ENCODE measurements at regions not wholly inside any gene's neighbourhood (a gene's known extent, or its start where the extent isn't known, plus 50 kb on each side); places are given as distances from the start of the nearest gene placed in this dataset.

DNA sequence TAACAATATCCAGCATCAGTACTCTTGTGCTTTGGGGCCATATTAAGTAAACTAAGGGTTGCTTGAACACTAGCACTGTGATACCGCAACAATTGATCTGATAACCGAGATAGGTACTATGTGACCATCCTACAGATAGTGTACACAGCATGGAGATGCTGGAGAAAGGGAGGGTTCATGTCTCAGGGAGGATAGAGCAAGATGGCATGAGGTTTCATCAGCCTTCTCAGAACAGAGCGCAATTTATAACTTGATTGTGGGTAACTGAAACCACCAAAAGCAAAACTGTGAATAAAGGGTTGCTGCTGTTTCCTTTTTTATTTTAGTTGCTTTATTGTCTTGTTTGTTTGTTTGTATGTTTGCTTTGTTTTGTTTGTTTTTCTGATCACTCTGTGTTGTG lies 1449.7 kb downstream of the PCDH7 start:
- H3K4me3 Mint-ChIP-seq: no peak overlapping the region
- H3K36me3 Mint-ChIP-seq: no peaks in the 10 kb centered on the region
- no peaks in the 10 kb centered on the region for H3K27me3 Mint-ChIP-seq
- H3K4me1 Mint-ChIP-seq: no peaks in the 10 kb centered on the region
- H3K9me3 Mint-ChIP-seq: peaks cover 2% of the 10 kb centered on the region
- DNase-seq: no peak
- no peak overlapping the region for H3K27ac Mint-ChIP-seq

- H3K27ac Mint-ChIP-seq: no peak overlapping the region
- no peaks in the 10 kb centered on the region for H3K4me1 Mint-ChIP-seq
- no peak for DNase-seq
- H3K27me3 Mint-ChIP-seq: no peaks in the 10 kb centered on the region
- H3K4me3 Mint-ChIP-seq: no peak overlapping the region
- H3K36me3 Mint-ChIP-seq: no peaks in the 10 kb centered on the region
- peaks cover 6% of the 10 kb centered on the region for H3K9me3 Mint-ChIP-seq
Measured at GRCh38 chr4:32172086-32172485, 1451.9 kb downstream of the PCDH7 start.

DNA sequence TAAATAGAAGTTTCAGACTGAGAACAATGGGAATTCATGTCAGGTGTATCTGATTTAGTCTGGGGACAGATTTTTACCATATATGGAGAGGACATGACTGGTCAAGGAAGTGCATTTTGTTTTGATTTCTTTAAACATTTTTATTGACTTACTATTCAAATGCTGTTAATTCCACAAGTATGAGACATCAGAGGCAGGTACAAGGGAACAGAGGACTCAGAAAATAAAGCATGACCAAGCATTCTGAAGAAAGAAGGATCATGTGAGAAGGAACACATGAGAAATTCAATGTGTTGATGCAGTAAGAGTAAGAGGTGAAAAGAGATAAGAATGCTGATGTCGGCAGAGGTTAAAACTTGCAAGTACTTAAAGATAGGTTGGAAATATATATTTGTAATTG lies 1452.6 kb downstream of the PCDH7 start:
- no peak overlapping the region for H3K4me3 Mint-ChIP-seq
- no peak overlapping the region for H3K27ac Mint-ChIP-seq
- DNase-seq: no peak
- no peaks in the 10 kb centered on the region for H3K36me3 Mint-ChIP-seq
- peaks cover 7% of the 10 kb centered on the region for H3K9me3 Mint-ChIP-seq
- H3K4me1 Mint-ChIP-seq: no peaks in the 10 kb centered on the region
- H3K27me3 Mint-ChIP-seq: no peaks in the 10 kb centered on the region

DNA sequence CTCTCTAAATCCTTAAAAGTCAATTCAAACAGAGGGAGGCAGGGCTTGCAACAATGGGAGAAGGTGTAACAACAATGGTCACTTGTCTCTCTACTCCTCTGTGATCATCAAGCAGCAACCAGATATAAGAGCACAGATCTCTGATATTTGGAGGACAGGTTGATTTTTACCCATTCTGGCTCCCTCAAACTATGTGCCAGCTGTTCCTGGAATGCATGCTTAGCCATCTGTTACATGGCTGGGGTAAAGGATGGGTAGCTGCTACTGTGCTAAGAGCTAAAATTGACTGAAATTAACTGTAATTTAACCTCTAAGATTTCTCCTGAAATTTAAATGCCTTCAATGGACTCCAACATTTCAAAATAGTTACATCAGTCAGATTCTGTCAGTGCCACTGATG lies 1459.9 kb downstream of the PCDH7 start:
- Mint-ChIP-seq H3K36me3 (no peaks in the 10 kb centered on the region), H3K9me3 (peaks cover 7% of the 10 kb centered on the region), H3K27ac (no peak overlapping the region), H3K27me3 (no peaks in the 10 kb centered on the region), H3K4me1 (no peaks in the 10 kb centered on the region), H3K4me3 (no peak overlapping the region)
- no peak for DNase-seq

DNA sequence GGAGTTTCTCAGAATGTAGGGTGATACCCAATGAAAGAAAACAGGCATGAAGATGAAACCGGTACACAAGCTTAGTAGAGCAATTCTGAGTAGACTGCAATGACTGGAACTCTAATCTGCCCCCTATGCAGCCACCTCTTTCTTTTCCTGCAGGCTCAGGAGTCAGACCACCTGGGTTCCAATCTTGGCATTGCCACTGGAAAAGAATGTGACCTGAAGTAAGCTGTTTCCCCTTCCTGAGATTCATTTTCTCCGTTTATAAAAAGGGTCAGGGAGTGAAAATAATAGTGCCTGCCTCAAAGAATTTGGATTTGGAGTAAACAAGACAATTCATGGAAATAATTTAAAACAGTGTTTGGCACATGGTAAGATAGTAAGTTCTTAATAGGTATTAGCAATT lies 1464.0 kb downstream of the PCDH7 start:
- Mint-ChIP-seq H3K27ac (no peak overlapping the region), H3K4me1 (no peaks in the 10 kb centered on the region), H3K9me3 (peaks cover 2% of the 10 kb centered on the region), H3K36me3 (no peaks in the 10 kb centered on the region), H3K4me3 (no peak overlapping the region), H3K27me3 (no peaks in the 10 kb centered on the region)
- no peak for DNase-seq

- Mint-ChIP-seq H3K9me3 (peaks cover 4% of the 10 kb centered on the region), H3K4me3 (no peak overlapping the region)
- DNase-seq: no peak
Measured at GRCh38 chr4:32189130-32189529, 1469.0 kb downstream of the PCDH7 start.

GRCh38 chr4:32189788-32190187 lies 1469.6 kb downstream of the PCDH7 start:
- H3K4me1 Mint-ChIP-seq: no peaks in the 10 kb centered on the region
- H3K4me3 Mint-ChIP-seq: no peak overlapping the region
- no peak for DNase-seq
- no peaks in the 10 kb centered on the region for H3K36me3 Mint-ChIP-seq
- no peaks in the 10 kb centered on the region for H3K27me3 Mint-ChIP-seq
- no peak overlapping the region for H3K27ac Mint-ChIP-seq
- H3K9me3 Mint-ChIP-seq: peaks cover 4% of the 10 kb centered on the region

More at GRCh38 chr4:32189130-32189529, 1469.0 kb downstream of the PCDH7 start:
- Mint-ChIP-seq H3K27me3 (no peaks in the 10 kb centered on the region), H3K27ac (no peak overlapping the region), H3K36me3 (no peaks in the 10 kb centered on the region), H3K4me1 (no peaks in the 10 kb centered on the region)

DNA sequence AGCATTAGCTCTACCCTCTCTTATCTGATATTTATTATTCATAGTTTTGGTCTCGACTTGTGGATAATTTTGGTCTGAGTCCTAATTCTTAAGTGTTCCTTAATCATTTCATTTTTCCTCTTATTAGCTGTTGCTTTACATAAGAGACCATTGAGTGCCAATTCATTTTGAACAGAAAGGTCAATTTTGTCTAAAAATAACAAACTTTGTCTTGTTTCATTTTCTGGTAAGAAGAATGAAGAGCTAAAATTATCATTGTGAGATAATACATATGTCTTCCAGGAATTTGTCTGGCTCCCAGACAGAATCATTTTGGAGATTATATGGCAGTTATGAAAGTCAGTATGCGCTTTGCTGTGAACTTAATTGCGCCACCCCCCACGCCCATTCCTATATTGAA lies 1471.8 kb downstream of the PCDH7 start:
- no peaks in the 10 kb centered on the region for H3K27me3 Mint-ChIP-seq
- no peaks in the 10 kb centered on the region for H3K4me1 Mint-ChIP-seq
- DNase-seq: no peak
- H3K4me3 Mint-ChIP-seq: no peak overlapping the region
- H3K27ac Mint-ChIP-seq: no peak overlapping the region
- peaks cover 4% of the 10 kb centered on the region for H3K9me3 Mint-ChIP-seq
- H3K36me3 Mint-ChIP-seq: no peaks in the 10 kb centered on the region

DNA sequence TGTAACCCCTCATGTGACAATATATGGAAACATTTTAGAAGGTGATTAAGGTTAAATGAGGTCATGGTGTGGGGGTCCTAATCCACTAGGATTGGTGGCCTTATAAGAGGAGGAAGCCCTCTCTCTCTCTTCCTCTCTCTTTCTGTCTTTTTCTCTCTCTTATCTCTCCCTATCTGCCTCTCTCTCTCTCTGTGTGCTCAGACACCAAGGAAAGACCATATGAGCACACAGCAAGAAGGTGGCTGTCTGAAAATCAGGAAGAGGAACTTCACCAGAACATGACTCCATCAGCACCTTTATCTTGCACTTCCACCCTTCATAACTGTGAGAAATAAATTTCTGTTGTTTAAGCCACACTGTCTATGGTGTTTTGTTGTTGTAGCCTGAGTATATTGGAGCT lies 1472.2 kb downstream of the PCDH7 start:
- Mint-ChIP-seq H3K27me3 (no peaks in the 10 kb centered on the region), H3K4me1 (no peaks in the 10 kb centered on the region), H3K27ac (no peak overlapping the region), H3K36me3 (no peaks in the 10 kb centered on the region), H3K9me3 (peaks cover 4% of the 10 kb centered on the region), H3K4me3 (no peak overlapping the region)
- DNase-seq: no peak

DNA sequence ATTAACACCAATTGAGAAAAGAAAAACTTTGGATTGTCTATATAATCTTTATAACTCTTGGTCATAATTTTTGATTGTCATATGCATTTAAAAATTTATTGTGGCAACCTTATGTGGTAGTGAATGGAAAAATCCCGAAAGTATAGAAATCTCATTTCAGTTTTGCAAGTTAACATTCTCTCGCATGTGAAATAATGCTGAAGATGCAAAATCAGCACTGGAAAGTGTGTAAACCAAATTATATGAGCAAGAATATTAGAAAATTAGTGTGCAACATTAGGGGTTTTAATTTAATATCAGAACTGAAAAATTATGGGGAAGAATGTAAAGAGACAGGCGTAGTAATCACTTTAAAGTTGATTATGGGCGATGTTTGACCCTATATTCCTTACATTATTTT lies 1472.8 kb downstream of the PCDH7 start:
- Mint-ChIP-seq H3K27me3 (no peaks in the 10 kb centered on the region), H3K36me3 (no peaks in the 10 kb centered on the region), H3K4me3 (no peak overlapping the region), H3K9me3 (peaks cover 4% of the 10 kb centered on the region), H3K27ac (no peak overlapping the region), H3K4me1 (no peaks in the 10 kb centered on the region)
- no peak for DNase-seq

GRCh38 chr4:32196950-32197688 lies 1477.0 kb downstream of the PCDH7 start:
- no peak overlapping the region for H3K27ac Mint-ChIP-seq
- H3K27me3 Mint-ChIP-seq: no peaks in the 10 kb centered on the region
- H3K4me3 Mint-ChIP-seq: no peak overlapping the region
- no peak for DNase-seq
- H3K9me3 Mint-ChIP-seq: peaks cover 3% of the 10 kb centered on the region
- H3K4me1 Mint-ChIP-seq: no peaks in the 10 kb centered on the region
- H3K36me3 Mint-ChIP-seq: no peaks in the 10 kb centered on the region

GRCh38 chr4:32199639-32200038 lies 1479.5 kb downstream of the PCDH7 start:
- Mint-ChIP-seq H3K27ac (no peak overlapping the region), H3K27me3 (no peaks in the 10 kb centered on the region), H3K4me3 (no peak overlapping the region), H3K4me1 (no peaks in the 10 kb centered on the region), H3K9me3 (peaks cover 2% of the 10 kb centered on the region), H3K36me3 (no peaks in the 10 kb centered on the region)
- DNase-seq: no peak

DNA sequence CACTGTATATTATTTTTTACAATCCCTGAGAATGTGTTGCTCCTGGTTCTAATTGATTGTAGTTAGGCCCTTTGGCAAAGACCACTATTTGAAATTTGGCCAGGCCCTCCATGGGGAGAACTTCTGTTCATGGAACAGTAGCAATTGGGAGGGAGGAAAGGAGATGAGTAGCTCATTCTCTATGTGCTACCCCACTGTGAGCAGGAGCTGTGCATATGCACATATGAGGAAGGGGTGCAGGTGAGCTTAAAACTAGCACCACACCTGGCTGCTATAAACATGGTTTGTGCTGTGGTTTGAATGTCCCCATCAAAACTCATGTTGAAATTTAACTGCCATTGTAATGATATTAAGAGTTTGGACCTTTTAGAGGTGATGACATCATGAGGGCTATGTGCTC lies 1483.2 kb downstream of the PCDH7 start:
- Mint-ChIP-seq H3K36me3 (no peaks in the 10 kb centered on the region), H3K9me3 (peaks cover 3% of the 10 kb centered on the region), H3K4me1 (no peaks in the 10 kb centered on the region), H3K27me3 (no peaks in the 10 kb centered on the region), H3K27ac (no peak overlapping the region), H3K4me3 (no peak overlapping the region)
- DNase-seq: no peak

DNA sequence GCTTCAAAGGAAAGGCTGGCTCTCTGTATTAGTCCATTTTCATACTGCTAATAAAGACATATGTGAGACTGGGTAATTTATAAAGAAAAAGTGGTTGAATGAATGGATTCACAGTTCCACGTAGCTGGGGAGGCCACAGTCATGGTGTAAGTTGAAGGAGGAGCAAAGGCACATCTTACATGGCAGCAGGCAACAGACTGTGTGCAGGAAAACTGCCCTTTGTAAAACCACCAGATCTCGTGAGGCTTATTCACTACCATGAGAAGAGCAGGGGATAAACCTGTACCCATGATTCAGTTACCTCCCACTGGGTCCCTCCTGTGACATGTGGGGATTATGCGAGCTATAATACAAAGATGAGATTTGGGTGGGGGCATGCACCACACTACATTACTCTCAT lies 1486.6 kb downstream of the PCDH7 start:
- Mint-ChIP-seq H3K27ac (no peak overlapping the region), H3K36me3 (no peaks in the 10 kb centered on the region), H3K9me3 (peaks cover 5% of the 10 kb centered on the region), H3K4me3 (no peak overlapping the region), H3K4me1 (no peaks in the 10 kb centered on the region), H3K27me3 (no peaks in the 10 kb centered on the region)
- no peak for DNase-seq

DNA sequence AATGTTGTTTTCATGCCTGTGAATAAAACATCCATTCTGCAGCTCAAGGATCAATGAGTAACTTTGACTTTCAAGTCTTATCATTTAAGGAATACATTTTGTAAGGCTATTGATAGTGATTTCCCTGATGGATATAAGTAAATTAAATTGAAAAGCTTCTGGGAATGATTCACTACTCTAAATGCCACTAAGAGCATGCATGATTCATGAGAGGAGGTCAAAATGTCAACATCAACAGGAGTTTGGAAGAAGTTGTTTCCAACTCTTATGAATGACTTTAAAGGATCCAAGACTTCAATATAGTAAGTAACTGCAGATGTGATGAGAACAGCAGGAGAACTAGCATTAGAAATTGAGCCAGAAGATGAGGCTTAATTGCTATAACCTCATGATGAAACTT lies 1487.3 kb downstream of the PCDH7 start:
- no peak for DNase-seq
- Mint-ChIP-seq H3K36me3 (no peaks in the 10 kb centered on the region), H3K4me1 (no peaks in the 10 kb centered on the region), H3K4me3 (no peak overlapping the region), H3K27me3 (no peaks in the 10 kb centered on the region), H3K9me3 (peaks cover 4% of the 10 kb centered on the region), H3K27ac (no peak overlapping the region)

GRCh38 chr4:32215277-32215676 lies 1495.1 kb downstream of the PCDH7 start:
- H3K9me3 Mint-ChIP-seq: peaks cover 2% of the 10 kb centered on the region
- DNase-seq: no peak
- H3K4me1 Mint-ChIP-seq: no peaks in the 10 kb centered on the region
- H3K36me3 Mint-ChIP-seq: no peaks in the 10 kb centered on the region
- no peak overlapping the region for H3K4me3 Mint-ChIP-seq
- no peaks in the 10 kb centered on the region for H3K27me3 Mint-ChIP-seq
- no peak overlapping the region for H3K27ac Mint-ChIP-seq
